Activated CD4-positive, alpha-beta T cell treated with anti-CD3 and anti-CD28 coated beads for 4 hours (primary cell): ENCODE measurements at regions not wholly inside any gene's neighbourhood (a gene's known extent, or its start where the extent isn't known, plus 50 kb on each side); places are given as distances from the start of the nearest gene placed in this dataset.
"Not testable (repeated sequence)": the region's sequence is repeated elsewhere in the genome, so short reads cannot be mapped to it uniquely, and the experiment has no call there.

Source experiments
- DNase-seq, 2 donors: peaks; one replicate each; pipeline ENCODE4 v3.0.0-alpha.2; 2020

DNA sequence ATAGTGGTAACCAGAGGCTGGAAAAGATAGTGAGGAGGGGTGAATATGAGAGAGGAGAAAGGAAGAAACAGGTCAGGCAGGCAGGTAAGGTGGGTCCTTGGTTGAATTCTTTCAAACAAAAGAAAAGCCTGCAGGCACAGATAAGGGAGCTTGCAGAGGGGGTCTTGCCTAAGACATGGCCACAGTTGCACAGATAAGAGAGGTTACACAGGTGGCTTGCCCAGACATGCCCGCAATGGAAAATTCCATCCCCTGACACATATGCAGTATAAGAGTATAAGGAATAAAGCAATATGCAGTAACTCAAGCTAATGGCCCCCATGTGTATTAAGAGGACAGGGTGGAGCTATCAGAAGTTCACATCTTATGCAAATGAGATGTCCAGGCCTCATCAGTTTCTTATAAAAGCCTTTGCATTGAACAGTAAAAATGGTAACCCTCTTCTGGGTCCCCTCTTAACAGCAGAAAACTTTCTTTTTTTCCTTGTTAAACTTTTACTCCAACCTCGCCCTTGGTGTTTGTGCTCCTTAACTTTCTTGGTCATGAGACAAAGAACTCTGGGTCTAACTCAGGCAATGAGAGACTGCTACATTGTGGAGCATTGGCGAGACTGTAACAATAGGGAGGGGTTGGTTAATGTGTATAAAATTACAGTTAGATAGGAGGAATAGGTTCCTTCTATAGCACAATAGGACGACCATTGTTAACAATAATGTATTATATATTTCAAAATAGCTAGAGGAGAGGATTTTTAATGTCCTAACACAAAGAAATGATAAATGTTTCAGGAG is 764.6 kb downstream of the TSN start:
- no peak for DNase-seq

DNA sequence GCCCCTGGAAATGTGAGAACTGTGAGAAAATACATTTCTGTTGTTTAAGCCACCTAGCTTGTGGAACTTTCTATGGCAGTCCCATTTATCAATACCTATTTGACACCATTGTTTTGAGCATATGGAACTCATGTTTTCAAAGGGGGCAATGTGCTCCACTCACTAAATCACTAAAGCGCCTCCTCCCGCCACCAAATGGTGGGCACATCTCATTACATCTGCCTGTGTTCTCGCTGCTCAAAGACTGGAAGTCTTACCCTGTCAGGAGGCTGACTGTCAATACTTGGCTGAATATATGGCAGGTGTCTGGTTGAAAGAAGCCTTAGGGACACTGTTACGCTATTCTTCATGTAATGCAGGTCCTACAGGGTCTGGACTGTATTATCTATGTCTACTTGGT is 767.7 kb downstream of the TSN start:
- DNase-seq = no peak

- no peak for DNase-seq
These were observed 768.5 kb downstream of the TSN start for GRCh38 chr2:122523981-122524380.

DNA sequence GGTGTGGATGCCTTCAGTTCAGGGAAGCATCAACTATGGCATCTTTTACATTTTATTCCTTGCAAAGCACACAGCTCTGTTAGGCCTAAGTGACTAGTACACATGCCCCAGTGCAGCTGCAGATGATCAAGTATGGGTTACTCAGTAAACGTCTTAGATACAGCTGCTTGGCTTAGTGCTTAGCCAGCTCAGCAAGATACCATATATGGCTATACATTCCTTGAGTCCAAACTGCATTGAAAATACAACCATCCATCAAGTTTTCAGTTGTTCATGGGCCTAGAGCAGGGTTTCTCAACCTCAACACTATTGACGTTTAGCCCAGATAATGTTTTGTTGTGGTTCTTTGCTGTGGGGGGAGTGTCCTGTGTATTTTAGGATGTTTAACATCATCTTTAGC is 769.9 kb downstream of the TSN start:
- no peak for DNase-seq

DNA sequence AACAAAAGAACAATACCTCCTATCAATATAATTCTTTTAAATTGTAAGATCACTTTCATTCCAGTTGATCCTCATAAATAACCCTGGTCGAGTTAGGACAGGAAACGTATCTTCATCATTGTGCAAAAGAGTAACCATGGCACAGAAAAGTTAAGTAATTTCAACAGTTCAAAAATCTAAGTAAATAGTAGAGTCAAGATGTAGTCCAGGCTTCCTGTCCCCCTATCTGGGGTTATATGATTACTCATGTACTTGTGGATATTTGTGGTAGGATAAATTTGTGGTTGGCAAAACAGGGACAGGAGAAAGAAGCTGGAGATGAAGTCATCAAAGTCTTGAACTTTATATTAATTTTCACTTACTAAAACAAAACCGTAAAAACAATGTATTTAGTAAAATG is 772.6 kb downstream of the TSN start:
- DNase-seq = no peak

DNA sequence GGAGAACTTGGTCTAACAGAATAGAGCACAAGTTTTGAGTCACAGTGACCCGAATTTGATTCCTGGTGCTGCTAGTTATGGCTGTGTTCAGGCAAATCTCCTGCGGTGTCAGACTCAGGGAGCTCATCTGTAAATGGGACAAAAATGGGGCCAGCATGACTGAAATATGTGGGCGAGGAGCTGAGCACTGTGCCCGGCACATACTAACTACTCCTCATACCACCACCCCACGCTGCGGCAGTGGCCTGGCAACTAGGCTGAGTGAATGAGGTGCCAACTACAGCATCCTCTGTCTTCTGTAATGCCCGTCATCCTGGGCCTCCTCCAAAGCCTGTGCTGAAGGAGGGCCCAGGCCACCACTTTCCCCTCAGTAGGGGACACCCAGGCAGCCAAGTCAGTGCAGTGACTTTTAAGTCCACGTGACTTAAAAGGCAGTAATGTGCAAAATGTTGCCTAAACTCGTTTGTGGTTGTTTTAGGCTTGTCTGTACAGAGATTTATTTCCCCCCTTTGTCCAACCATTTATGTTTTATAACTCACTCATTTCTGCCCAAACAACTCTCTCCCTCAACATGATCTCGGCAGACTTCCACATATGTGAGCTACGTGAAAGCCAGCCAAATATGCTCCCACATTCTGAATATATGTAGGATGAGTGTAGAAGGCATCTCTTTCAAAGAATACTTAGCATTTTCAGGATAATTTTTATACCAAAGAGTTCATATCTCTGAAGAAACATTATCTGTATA is 773.7 kb downstream of the TSN start:
- DNase-seq = no peak

DNA sequence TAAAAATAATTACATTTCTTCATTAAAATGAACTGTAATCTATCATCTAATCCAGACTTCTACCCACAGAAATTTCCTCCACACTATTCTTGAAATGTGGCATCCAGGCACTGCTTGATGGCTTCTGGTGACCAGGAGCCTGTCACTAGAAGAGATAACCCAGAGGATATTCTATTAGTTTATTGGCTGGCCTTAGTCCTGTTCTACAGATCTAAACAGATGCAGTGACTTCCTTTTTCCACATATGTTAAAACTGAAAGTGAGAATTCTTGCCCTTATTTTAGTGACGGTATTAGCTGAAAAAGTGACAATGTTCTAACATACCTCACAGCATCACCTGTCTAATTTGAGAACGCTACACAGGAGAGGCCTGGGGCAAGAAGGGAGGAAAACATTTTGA is 775.4 kb downstream of the TSN start:
- DNase-seq = no peak

DNA sequence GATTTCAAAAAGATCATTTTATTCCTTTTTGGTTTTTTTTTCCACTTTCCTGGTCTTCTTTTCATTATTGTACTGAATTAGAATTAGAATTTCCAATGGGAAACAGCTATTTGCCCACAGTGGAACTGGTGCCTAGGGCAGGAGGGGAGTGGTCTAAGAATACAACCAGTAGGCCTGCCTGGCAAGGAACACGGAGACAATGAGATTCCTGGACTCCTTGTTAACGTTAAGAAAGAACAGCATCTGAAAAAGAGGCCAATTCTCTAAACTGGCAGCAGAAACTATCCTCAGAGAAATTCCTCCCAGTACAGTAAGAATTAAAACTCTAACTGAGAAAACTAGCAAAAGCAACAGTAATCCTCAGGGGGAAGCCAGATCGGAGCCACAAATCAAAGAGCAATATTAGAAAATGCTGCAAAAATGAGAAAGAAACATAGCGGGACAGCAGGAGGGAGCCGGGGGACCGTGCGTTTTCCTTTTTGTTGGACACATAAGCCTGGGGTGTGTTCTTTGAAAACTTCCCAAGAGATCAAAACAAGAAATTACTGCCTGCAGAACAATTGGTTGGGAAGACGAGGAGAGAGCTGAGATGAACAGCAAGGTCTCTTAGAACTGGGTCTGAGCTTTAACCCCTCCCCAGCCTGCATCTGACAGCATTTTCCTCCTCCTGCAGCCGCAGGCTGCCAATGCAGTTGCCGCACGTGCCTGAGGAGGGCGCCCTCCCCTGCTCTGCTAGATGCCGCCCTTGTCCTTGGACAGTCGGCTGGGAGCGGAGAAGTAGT is 776.0 kb downstream of the TSN start:
- no peak for DNase-seq

GRCh38 chr2:122532072-122532344 is 776.6 kb downstream of the TSN start:
- DNase-seq = no peak

- DNase-seq = no peak
These were observed 777.0 kb downstream of the TSN start for GRCh38 chr2:122532481-122532880.

- no peak for DNase-seq
These were observed 780.6 kb downstream of the TSN start for GRCh38 chr2:122535960-122536505.

DNA sequence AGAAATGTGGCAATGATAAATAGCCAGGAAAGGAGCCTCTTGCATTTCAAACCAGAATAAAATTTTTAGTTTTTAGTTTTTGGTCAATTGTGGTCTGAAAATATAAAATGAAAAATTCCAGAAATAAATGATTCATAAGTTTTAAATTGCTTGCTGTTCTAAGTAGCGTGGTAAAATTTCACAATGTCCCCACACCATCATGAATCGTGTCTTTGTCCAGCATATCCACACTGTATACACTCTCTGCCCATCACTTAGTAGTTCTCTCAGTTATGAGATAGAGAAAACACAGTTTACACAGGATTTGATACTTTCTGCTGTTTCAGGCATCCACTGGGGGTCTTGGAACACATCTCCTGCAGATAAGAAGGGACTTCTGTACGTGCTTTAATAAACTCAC is 783.9 kb downstream of the TSN start:
- DNase-seq = no peak

DNA sequence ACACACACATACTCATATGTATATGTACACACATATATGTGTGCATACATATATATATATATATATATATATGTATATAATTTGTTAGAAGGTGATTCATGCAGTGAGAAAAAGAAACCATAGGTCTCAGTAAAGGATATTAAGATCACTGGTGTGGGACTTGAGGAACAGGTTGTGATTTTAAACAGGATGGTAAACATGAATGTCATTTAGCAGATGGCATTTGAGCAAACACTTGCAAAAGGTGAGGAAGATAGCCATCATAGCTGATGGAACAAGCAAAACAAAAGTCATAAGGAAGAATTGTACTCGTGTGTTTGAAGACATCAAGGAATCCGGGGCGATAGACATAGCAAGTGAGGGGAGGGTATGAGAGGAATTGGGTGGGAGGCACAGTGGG is 784.5 kb downstream of the TSN start:
- DNase-seq = no peak

DNA sequence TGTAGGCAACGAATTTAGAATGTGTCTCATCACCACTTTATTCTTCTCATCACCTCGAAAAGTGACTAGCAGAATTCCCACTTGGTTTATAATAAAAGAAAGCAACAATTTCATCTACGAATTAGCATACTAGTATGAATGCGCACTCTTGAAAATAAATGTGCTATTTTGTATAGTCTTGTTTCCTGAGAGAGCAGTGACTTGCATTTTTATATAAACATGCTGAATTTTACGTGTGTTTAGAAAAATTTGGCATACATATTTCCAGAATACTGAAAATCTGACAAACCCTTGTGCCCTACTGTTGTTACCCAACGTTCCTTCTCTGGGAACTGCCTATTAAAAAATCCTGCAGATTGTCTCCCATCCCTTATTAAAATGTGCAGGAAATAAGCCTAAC is 786.8 kb downstream of the TSN start:
- no peak for DNase-seq

DNA sequence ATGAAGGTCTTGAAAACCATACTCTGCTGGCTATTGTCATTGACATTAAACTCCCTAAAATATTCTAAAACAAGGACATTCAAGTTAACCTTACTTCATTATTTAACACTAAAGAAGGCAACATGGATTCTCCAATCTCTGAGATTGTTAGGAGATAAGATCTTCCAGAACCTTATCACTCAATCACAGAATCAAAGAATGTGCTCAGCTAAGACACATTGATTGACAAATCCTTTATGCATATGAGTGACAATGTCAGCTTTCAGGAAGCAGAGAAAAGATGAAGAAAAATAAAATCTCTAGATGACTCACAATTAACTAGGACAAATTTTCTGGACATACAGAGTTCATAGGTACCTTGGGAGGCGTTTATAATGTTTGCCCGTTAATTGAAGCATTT is 787.2 kb downstream of the TSN start:
- no peak for DNase-seq

DNA sequence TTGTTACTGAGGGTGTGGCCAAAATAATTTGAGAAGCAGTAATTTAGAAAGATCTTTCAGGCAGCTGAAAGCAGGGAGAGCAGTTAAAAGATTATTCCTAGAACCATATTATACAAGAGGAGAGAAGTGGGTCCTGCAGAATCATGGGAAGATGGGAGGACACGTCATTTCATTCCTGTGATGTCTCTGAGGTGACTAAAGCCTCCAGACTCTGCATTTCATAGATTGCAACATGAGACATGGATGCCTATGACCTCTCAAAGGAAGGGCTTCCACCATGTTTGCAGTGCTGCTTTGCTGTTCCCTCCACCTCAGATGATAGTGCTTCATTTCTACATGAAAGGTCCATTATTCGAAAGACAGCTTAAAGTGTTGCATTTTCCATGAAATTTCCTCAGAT is 788.4 kb downstream of the TSN start:
- no peak for DNase-seq

GRCh38 chr2:122545821-122546220 is 790.4 kb downstream of the TSN start:
- DNase-seq = no peak

GRCh38 chr2:122562775-122563174 is 807.3 kb downstream of the TSN start:
- DNase-seq = no peak

- DNase-seq = no peak
These were observed 808.3 kb downstream of the TSN start for GRCh38 chr2:122563781-122564180.

DNA sequence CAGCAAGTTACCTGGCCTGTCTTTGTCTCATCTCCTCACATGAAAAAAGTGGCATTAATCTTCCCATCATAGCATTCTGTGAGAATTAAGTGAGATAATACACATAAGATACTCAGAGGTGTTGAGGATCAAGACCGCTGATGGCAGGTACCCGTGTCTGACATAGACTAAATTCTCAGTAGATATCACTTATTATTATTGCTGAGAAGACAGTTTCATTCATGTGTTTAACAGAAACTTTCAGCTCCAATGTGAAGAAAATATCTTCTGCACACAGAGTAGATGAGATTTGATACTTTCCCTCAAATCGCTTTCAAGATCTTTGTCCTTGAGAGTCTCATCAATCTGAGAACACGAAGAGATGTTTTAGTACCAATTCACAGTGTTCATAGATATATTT is 809.4 kb downstream of the TSN start:
- DNase-seq = no peak

- no peak for DNase-seq
These were observed 809.9 kb downstream of the TSN start for GRCh38 chr2:122565364-122565763.

DNA sequence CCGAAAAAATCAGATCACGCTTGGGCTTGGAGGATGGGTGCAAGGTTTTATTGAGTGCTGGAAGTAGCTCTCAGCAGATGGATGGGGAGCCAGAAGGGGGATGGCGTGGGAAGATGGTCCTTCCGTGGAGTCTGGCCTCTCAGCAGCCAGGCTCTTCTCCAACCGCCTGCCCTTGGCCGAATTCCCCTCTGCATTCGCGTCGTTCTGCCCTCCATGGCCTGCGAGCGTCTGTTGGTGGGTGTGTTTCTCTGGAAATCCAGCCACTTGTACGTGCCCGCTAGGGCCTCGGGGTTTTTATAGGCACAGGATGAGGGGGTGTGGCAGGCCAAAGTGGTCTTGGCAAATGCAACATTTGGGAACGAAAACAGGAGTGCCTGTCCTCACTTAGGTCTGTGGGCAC is 815.2 kb downstream of the TSN start:
- no peak for DNase-seq

- not testable (repeated sequence) for DNase-seq
These were observed 816.0 kb downstream of the TSN start for GRCh38 chr2:122571471-122571870.

GRCh38 chr2:122575076-122575475 is 819.6 kb downstream of the TSN start:
- no peak for DNase-seq
